Breast epithelium (tissue), 3 donors: ENCODE measurements at regions not wholly inside any gene's neighbourhood (a gene's known extent, or its start where the extent isn't known, plus 50 kb on each side); places are given as distances from the start of the nearest gene placed in this dataset.

Source experiments
- POLR2A ChIP-seq: fragments of 450-650 bp; IDR thresholded peaks from one replicate; pipeline ENCODE4 v1.6.1; 2016; ENCODE audit warnings: antibody characterized with exemption, mild to moderate bottlenecking, moderate library complexity
- POLR2AphosphoS5 ChIP-seq, 3 donors: sonication (generic); formaldehyde crosslinking; IDR thresholded peaks; one replicate each; pipeline ENCODE4 v1.6.1; 2017; ENCODE audit warnings: antibody characterized with exemption in 3 of 3
- TF ChIP-seq, protein P1 (sequence below), 3 donors: fragments of 450-650 bp; IDR thresholded peaks; one replicate each; pipeline ENCODE4 v1.5.1; 2016 to 2017; ENCODE audit warnings: antibody characterized with exemption in 3 of 3, mild to moderate bottlenecking in 3 of 3, moderate library complexity in 3 of 3

DNA sequence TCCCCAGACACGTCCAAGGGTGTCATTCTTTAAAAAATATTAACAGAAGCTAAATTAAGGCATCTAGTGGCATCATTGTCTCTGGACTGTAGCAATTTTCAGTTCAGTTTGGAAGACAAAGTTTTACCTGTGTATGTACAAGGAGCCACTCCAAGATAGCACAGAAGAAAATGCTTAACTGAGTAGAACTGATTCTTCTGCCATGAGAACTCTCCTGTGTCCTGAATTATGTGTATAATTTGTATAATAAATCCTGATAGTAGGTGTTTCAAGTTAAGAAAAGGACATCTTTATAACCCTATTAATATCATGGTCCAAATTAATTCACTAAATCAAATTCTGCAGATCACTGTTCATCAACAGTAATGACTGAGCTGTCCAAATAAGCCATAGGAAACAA, 1104.0 kb downstream of the XPNPEP1 start:
- TF ChIP-seq, protein P1, sequence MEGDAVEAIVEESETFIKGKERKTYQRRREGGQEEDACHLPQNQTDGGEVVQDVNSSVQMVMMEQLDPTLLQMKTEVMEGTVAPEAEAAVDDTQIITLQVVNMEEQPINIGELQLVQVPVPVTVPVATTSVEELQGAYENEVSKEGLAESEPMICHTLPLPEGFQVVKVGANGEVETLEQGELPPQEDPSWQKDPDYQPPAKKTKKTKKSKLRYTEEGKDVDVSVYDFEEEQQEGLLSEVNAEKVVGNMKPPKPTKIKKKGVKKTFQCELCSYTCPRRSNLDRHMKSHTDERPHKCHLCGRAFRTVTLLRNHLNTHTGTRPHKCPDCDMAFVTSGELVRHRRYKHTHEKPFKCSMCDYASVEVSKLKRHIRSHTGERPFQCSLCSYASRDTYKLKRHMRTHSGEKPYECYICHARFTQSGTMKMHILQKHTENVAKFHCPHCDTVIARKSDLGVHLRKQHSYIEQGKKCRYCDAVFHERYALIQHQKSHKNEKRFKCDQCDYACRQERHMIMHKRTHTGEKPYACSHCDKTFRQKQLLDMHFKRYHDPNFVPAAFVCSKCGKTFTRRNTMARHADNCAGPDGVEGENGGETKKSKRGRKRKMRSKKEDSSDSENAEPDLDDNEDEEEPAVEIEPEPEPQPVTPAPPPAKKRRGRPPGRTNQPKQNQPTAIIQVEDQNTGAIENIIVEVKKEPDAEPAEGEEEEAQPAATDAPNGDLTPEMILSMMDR (IDR thresholded peaks at IDR 0.05) = no peak
- no peak for TF ChIP-seq POLR2AphosphoS5 (IDR thresholded peaks at IDR 0.05)
- no peak for TF ChIP-seq POLR2A
